ENCODE measurements at regions not wholly inside any gene's neighbourhood (a gene's known extent, or its start where the extent isn't known, plus 50 kb on each side); places are given as distances from the start of the nearest gene placed in this dataset.
A peak's percentile ranks its signal among the peaks of the same experiment; 100 is the strongest.

DNA sequence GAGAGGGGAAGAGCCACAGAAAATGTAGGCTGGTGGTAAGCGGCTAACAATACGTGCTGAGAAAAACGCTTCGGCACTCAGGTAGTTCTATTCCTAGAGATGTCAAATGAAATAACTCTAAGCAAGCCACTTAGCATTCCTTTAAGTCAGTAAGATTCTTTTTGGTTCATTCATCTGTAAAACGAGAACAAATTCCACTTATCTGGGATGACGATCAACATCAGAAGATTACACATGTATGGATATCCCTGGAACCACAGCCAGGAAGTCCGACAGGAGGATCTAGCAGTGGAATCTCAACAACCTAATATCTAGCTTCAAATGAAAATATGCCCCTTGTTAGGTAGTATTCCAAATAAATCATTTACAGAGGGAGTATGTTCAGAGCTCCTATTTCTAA, 74.6 kb upstream of the CDKN3 start:
- DNase-seq, result no peak

DNA sequence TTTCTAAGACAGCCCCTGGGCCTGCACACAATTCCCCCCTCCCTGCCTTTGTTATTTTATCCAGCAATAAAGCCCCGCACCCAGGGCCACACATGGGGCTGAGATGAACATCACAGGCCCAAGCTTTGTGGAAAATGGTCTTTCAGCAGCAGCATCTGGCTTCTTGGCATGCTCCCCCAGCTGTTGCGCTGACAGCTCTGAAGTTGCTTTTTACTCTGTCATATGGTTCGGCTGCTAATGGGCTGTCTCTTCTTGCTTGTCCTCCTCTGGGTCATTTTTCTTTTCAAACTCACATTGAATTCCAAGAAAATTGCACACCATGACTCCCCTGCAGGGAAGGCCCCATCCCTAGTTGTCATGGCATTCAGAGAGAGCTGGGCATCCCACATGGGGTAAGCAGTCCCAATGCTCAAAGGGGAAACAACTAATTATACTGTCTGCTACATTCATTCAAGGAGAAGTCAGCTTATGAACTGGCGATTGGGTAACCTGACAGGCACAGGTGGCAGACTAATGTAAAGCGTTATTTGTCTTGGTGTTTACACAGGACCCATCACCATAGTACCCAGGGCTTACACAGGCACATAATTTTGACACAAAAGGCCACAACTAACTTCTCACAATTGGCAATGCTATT, 74.0 kb upstream of the CDKN3 start:
- no peak for DNase-seq

DNA sequence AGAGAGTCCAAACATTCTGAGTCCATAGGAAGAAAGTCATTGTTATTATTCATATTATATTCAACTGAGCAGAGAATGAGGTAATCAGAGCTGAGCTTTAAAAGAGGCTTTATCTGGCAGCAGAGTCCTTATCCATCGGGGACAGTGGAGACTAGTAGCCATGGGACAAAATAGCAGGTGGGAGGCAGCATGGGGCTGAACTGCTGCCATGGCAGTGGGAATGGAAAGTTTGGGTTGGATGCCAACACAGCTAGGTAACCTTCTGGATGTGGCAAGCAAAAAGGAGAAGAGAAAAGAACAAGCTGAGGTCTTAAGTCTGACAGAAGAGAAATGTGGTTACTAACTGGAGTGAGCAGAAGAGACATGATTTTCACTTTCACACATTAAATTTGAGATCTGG, 71.0 kb upstream of the CDKN3 start:
- DNase-seq, result peak in 1 of 2 experiments; percentile 14

DNA sequence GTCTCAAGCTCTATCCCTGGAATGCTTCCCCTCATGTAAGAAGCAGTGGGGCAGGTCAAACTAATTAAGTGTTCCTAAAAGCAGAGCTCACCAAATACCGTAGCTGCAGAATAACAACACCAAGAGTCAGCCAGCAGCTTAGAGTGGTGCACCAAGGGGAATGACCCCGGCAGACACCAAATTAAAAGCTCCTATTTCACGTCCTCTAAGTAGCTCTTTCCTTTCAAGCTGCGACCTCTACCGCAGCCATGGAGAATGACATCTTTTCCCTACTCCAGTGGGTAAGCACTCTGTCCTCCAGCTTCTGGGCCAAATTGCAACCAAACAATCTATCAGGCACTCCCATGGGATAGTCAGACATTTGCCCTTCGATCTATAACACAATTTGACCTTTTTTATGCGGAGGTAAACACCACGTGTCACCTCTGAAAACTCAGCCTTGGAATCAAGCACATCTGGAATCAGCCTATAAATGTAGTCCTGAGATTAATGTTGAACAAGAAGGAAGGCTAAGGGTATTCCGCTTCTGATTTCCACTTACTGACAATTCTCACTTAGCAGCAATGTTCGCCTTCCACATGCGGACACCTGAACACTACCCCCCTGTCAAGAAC, 67.6 kb upstream of the CDKN3 start:
- no peak for DNase-seq

DNA sequence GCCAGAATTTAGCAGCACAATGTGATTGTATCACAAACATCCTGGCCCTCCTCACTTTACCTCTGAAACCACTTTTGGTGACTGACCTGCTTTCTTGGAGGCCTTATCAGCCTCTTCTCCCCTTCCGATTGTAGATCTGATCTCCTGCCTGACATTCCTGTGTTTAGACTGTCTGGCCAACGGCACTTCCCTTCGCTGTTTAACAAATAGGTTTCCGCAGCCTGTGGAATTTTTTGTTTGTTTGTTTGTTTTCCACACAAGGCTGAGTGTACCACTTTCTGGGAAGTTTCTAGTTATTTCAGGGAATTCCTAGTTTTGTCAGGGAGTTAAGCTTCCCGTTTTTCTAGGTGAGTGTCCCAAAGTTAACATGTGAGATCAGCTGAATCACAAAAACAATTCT, 65.9 kb upstream of the CDKN3 start:
- DNase-seq, result no peak

DNA sequence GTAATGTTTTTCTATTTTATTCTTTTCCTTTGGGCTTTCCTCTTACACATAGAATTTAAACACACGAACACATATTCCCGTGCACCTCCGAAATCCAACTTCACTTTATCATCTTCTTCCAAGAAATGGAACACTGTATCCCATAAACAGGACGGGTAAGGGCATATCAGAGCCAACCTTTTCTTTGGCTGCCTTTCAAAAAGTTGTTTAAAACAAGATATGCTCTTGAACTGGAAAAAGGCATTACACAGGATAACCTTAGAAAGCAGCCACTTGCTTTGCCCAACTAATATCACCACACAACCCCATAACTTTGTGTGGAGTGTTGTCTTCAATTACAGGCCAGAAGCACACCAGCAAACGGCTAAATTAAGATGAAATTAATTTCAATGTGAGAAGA, 65.3 kb upstream of the CDKN3 start:
- no peak for DNase-seq

DNA sequence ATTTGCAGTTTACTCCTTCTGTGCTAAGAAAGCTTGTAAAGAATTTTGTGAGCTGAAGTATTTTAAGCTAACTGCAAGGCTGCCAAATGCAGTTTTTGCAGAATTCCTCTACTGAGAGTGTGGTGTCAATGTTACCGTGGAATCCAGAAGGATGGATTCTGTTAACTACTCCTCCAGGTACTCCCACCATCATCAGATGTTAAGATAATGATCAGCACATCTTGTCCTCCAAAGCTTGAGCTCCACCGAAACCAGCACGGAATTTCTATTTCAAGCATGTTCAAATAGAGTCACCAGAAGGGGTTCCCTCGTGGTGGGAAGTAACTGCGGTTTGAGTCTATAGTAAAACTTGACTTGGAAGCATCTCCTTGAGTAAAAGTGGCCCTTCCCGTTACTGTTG, 64.3 kb upstream of the CDKN3 start:
- no peak for DNase-seq

DNA sequence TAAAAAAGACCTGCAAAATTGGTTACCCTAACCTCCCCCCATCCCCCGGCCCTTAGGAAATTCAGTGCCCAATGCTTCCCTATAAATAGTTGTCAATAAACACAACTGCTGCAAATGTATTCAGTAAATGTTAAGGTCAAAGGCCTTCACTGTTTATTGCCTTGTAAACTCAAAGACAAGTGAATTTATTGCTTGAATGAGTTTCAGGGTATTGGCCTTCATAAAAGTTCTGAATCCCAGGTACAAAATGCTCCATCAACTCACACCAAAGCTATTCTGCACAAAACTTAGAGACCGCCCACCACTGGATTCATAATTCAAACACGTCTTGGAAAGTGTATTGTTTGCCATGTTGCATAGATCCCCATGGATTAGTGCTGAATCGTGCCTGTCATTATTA, 63.3 kb upstream of the CDKN3 start:
- DNase-seq, result no peak

DNA sequence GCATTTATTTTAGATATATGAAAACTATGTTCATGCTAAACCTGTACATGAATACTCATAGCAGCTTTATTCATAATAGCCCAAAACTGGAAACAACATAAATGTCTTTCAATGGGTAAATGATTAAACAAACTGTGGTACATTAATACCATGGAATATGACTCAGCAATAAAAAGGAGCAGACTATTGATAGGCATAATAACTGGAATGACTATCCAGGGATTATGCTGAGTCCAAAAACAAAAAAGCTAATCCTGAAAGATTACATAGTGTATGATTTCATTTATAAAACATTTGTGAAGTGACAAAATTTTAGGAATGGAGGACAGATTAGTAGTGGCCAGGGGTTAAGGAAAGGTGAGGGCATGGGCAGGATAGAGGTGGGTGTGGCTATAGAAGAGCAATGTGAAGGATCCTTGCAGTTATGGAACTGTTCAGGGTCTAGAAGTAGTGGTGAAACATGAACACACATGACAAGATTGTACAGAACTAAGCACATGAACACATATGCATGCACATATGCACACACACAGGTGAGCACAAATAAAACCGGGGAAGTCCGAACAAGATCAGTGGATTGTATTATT, 61.1 kb upstream of the CDKN3 start:
- DNase-seq, result no peak

DNA sequence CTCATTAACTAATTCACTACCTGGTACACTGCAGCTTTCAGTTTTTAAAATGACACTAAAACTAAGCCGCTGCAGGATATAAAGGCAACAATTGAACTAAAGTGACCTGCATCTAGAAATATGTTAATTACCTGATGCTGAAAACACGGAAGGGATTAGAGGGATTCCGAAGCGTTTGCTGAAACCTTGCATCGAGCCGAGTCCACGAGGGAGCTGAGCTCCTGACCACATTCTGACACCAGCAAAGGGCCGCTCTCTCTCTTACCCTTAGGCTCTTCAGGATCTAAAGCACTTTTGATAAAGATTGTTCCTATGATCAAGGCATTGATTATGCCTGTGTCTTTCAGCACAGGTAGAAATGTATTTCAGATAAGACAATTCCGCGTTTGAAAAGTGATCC, 59.5 kb upstream of the CDKN3 start:
- no peak for DNase-seq

DNA sequence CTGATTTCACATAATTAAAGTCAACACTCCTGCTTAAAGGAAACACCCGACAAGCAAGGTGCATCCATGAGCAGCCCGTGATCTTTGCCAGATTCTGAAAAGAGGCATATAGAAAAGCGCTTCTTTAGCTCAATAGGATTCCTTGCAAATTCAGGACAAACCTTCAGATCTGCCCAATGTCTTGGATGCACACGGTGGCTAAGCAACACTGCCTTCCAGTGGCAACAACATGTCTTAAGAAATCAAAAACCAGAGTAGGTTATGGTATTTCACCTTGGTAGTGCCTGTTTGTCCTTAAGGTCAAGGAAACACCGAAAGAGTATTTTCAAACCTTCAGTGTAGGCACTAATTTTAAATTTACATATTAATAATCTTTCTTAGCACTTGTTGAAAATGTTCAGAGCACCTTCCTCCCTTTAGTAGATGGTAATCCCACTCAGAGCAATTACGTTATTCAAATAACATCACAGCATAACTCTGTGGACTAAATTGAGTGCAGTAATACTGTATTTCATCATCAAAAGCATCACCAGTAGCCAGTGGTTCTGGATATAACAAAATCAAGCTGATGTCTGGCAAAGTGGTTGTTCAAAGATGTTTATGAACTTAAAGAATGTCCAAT, 58.0 kb upstream of the CDKN3 start:
- no peak for DNase-seq

DNA sequence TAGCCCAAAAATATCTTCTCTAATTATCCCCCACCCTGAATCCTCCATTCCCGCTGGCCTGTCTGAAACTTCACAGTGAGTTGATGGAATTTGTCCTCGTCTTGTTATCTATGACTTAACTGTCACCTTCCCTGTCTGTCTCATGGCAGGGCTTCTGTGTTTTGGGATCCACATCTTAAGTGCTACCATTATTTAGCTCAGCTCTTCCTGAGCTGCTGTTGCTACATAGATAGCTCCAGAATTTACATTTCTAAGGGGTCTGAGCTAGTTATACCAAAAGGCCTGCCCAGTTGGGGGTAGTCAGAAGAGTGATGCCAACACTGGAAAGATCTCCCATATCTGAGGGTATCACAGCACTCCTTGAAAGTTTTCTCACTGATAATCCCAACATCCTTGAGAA, 57.0 kb upstream of the CDKN3 start:
- no peak for DNase-seq

DNA sequence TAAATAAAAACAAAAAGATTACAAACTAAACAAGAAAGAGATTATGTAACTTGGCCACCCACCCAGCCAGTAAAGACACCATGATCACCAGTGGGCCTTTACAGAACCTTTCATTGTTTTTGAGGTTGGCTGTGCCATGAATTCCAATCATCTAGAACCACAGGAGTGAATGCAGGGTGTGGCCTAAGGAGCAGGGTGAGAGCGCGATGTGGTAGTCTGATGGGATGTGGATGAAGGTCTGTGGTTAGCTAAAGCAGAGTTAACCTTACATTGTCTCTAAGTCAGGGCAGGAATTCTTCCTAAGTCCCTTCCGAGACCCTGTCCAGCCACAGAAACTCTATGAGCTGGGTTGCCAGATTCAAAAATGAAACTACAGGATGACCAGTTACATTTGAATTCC, 54.0 kb upstream of the CDKN3 start:
- DNase-seq, result no peak

DNA sequence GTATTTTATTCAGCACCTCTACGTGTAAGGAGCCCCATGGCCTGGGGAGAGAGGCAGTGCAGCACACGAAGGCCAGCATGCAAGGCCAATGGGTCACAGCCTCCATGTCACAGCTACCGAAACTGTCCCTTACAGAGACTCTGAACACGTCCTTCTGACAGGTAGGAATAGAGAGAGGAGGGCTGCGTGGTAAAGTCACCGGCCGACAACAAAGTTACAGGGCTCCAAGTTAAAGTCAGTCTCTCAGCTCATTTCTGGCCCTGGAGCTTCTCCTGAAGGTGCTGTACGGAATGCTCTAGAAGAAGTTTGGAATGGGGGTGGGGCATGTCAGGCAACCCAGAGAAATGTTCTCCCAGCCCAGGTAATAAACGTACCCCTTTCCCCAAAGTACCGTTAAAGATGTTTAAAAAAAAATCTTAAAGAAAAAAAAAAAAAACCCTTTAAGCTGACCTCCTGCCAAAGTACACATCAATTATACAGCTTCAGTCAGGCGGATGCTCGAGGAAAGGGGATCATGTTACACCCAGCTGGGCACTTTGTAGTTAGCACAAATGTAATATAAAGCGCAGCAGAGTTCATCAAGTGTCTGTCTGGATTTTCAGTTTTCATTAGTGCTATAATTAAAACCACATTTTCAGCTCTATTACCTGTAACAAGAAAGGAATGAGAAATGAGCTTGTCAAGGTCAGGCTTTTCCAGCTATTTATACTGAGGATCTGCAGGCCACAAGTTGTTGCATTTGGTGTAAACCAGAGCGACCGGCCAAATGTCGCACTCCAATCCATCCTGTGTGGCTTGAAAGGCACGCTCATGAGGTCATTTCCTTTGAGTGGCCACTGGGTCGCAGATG, 53.3 kb upstream of the CDKN3 start:
- DNase-seq, result no peak

DNA sequence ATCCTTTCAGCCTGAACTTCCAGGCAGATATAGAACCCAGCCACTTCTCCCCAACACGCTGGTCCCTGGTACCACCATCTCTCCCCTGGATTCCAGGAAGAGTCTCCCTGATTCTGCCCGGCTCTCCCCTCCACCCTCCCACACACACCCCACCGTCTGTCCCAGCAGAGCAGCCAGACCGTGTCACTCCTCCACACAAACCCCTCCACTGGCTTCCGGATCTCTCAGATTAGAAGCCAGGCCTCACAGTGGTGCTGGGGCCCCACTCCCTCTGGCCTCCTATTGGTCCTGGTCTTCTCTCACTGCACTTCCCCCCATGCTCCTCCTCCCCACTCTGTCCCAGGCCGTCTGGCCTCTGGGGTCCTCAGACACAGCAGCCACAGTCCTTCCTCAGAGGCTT, 52.4 kb upstream of the CDKN3 start:
- DNase-seq, result no peak

DNA sequence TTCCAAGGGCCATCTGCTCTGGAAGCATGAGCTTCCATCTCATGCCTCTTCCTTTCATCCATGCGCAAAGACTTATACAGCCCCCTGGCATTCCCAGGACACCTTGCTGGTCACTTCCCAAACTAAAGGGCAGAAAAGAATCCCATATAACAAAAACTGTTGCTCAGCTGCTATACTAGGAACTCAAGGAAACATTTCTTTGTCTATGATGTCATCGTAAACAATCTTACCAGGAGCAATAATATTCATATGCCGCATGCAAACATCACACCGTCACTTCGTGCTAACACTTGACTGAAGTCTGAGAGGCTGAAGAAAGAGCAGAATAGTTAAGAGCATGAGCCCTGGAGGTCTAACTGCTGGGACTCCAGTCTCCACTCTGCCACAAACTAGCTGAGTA, 50.5 kb upstream of the CDKN3 start:
- DNase-seq, result no peak

All from cerebellar nuclear complex (tissue), 1 donor.